Esophagus (tissue), 2 donors: ENCODE measurements at regions not wholly inside any gene's neighbourhood (a gene's known extent, or its start where the extent isn't known, plus 50 kb on each side); places are given as distances from the start of the nearest gene placed in this dataset.
"Not testable (repeated sequence)": the region's sequence is repeated elsewhere in the genome, so short reads cannot be mapped to it uniquely, and the experiment has no call there.

Experiments used
- H3K27ac ChIP-seq, 2 donors: one replicate each; pipeline ENCODE4 v1.5.1; 2013; ENCODE audit warnings: low read depth in 2 of 2, mild to moderate bottlenecking in 2 of 2, inconsistent platforms in 1 of 2, low read length in 1 of 2, moderate library complexity in 1 of 2
- H3K27me3 ChIP-seq, 2 donors: one replicate each; pipeline ENCODE4 v1.6.1; 2013; ENCODE audit warnings: low read length in 2 of 2, control low read depth in 1 of 2, mild to moderate bottlenecking in 1 of 2; ENCODE audit not compliant: insufficient read depth in 2 of 2, control insufficient read depth in 1 of 2
- H3K36me3 ChIP-seq, 2 donors: one replicate each; pipeline ENCODE4 v1.6.1; 2013; ENCODE audit warnings: low read length in 1 of 2; ENCODE audit not compliant: control insufficient read depth in 2 of 2, insufficient read depth in 2 of 2
- H3K4me1 ChIP-seq, 2 donors: one replicate each; pipeline ENCODE4 v1.6.1; 2013; ENCODE audit warnings: low read length in 1 of 2; ENCODE audit not compliant: control insufficient read depth in 2 of 2, insufficient read depth in 2 of 2
- H3K4me3 ChIP-seq, 2 donors: one replicate each; pipeline ENCODE4 v1.5.1; 2013; ENCODE audit warnings: low read length in 2 of 2, mild to moderate bottlenecking in 2 of 2, low read depth in 1 of 2, moderate library complexity in 1 of 2
- H3K9me3 ChIP-seq, 2 donors: one replicate each; pipeline ENCODE4 v1.6.1; 2013; ENCODE audit warnings: mild to moderate bottlenecking in 2 of 2, low read depth in 1 of 2, low read length in 1 of 2, moderate library complexity in 1 of 2; ENCODE audit not compliant: control insufficient read depth in 2 of 2, insufficient read depth in 1 of 2
- WGBS, 2 donors: extraction: QIAGEN DNeasy Blood & Tissue Kit; methylation state at CpG; one replicate each; pipeline ENCODE4 v1.1.7; 2013; 5-methylcytosine and 5-hydroxymethylcytosine counted together
- donor health status: healthy with polysubstance abuse.
- donor health status: Bipolar disorder and iron deficiency.

DNA sequence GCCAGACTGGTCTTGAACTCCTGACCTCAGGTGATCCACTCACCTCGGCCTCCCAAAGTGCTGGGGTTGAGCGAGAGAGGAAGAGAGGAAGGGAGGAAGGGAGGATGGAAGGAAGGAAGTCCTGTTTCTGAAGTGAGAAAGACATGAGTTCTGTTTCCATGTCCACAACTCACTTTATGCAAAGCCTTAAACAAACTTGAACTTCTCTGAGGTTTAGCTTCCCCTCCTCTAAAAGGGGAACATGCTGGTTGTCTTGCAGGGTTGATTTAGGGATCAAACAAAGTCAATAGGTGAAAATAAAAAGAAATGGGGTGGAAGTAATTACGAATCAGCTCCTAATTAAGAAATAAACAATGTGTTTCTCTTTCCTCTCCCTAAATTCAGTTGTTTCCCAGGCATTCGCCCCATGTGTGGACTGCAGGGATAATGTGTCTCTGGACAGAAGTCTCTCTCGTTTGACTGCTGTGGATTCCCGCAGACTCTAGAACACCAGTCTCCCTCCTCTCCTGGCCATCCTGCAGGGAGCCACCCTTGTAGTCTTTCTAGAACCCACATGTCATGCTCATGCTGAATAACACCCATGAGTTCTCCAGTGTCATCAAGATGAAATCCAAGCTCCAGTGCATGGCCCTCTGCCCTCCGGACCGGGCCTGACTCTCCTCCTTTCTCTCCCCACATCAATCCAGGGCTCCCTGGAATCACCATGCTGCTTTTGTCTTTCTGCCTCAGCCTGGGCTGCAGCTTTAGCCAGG, 229.3 kb upstream of the TRIB2 start:
- Histone ChIP-seq H3K36me3 (no peaks in the 10 kb centered on the region), H3K27me3 (no peaks in the 10 kb centered on the region)
- WGBS, 2 donors: 87 to 88% methylated on average over 8 of the region's 8 CpGs

GRCh38 chr2:12488352-12489318, 228.1 kb upstream of the TRIB2 start:
- H3K4me3 ChIP-seq: no peak overlapping the region
- 57 to 66% methylated on average over 12 of the region's 12 CpGs for WGBS, 2 donors
- H3K27me3 ChIP-seq: no peaks in the 10 kb centered on the region
- no peaks in the 10 kb centered on the region for H3K36me3 ChIP-seq
- H3K4me1 ChIP-seq: peaks cover 0 to 3% of the 10 kb centered on the region in 2 donors
- no peaks in the 10 kb centered on the region for H3K9me3 ChIP-seq
- H3K27ac ChIP-seq: no peak overlapping the region

More for the DNA sequence above, 229.3 kb upstream of the TRIB2 start:
- H3K4me1 ChIP-seq: peaks cover 0 to 3% of the 10 kb centered on the region in 2 donors
- H3K4me3 ChIP-seq: no peak overlapping the region
- no peak overlapping the region for H3K27ac ChIP-seq
- H3K9me3 ChIP-seq: no peaks in the 10 kb centered on the region

GRCh38 chr2:12490641-12491040, 226.1 kb upstream of the TRIB2 start:
- peaks cover 0 to 3% of the 10 kb centered on the region in 2 donors for H3K4me1 ChIP-seq
- no peaks in the 10 kb centered on the region for H3K9me3 ChIP-seq
- H3K27me3 ChIP-seq: no peaks in the 10 kb centered on the region
- WGBS, 2 donors: 53 to 77% methylated on average over 4 of the region's 4 CpGs
- no peaks in the 10 kb centered on the region for H3K36me3 ChIP-seq
- no peak overlapping the region for H3K27ac ChIP-seq
- H3K4me3 ChIP-seq: no peak overlapping the region

- H3K36me3 ChIP-seq, H3K4me1 ChIP-seq, H3K27ac ChIP-seq, H3K9me3 ChIP-seq, H3K27me3 ChIP-seq, H3K4me3 ChIP-seq: not testable (repeated sequence)
- no CpG with 5 or more reads among the region's 3 CpGs for WGBS, 2 donors
Measured at GRCh38 chr2:12492360-12492759, 224.4 kb upstream of the TRIB2 start.

DNA sequence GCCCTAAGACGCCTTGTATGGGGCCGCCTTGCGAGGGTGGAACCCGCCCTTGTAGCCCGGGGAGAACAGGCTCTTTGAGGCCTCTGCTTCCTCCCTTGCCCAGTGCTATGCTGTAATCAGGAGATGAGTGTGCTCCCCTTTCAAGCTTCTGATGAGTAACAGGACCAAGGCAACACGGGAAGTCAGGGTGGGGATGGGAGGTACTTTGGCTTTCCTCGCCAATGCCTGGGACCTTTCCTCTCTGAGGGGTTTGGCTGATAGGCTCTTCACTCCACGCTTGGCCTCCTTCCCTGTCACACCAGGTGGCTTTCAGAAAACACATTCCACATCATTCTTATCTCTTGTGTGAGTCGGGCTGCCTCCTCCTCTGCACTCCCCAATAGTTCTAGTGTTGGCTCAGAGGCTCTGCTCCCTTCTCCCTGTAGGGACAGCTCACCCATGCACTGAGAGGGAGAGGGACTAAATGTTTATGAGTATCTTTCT, 223.7 kb upstream of the TRIB2 start:
- Histone ChIP-seq H3K27ac (no peak overlapping the region), H3K4me1 (no peaks in the 10 kb centered on the region), H3K27me3 (no peaks in the 10 kb centered on the region), H3K9me3 (no peaks in the 10 kb centered on the region), H3K4me3 (no peak overlapping the region), H3K36me3 (no peaks in the 10 kb centered on the region)
- WGBS, 2 donors: 71 to 75% methylated on average over 9 of the region's 9 CpGs

DNA sequence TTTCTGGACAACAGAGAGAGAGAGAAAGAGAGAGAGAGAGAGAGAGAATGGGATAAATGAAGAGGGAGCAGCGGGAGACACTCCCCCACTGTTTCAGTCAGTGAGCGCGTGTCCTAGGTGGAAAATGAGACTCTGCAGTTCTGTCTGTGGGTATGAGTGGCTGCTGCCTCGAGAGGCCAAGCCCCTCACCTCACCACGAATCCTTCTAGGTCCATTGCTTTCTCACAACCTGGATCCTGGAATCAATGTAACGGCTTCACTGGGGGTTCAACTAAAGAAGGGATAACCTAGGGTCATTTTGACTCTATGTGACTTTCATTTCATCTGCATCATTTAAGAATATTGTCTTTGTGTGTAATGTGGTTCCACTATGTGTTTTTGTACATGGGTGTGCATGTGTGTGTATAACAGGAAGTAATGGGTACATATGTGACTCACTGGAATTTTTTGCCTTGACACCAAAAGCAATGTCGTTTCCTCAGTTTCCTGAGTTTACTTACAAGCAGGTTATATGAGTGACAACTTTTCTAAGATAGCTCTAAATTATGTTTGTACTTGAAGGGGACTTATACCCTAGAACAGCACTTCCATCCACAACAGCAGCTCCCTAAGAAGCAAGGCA, 221.4 kb upstream of the TRIB2 start:
- no peak overlapping the region for H3K27ac ChIP-seq
- no peaks in the 10 kb centered on the region for H3K36me3 ChIP-seq
- H3K4me1 ChIP-seq: no peaks in the 10 kb centered on the region
- no peaks in the 10 kb centered on the region for H3K27me3 ChIP-seq
- no peaks in the 10 kb centered on the region for H3K9me3 ChIP-seq
- WGBS, 2 donors: 85 to 87% methylated on average over 7 of the region's 7 CpGs
- H3K4me3 ChIP-seq: no peak overlapping the region

DNA sequence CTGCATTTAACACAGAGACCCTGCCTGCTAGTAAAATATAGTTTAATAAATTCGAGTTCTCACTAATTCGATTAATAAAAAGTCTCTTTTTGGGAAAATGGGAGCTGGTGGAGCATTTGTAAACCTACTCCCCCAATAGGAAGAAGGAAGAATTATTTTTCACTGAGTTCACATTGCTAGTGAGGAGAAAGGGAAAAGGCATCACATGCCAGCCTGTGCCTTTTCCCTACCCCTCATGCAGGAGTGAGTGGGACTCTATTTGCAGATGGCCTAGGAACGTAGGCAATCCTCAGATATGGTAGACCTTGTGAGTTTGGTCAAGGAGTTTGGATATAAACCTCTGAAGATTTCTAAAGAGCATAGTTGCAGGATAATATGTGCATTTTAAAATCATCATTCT, 218.4 kb upstream of the TRIB2 start:
- Histone ChIP-seq H3K4me3 (no peak overlapping the region), H3K4me1 (no peaks in the 10 kb centered on the region), H3K36me3 (no peaks in the 10 kb centered on the region), H3K27ac (no peak overlapping the region), H3K9me3 (no peaks in the 10 kb centered on the region), H3K27me3 (no peaks in the 10 kb centered on the region)
- 74 to 82% methylated on average over 3 of the region's 3 CpGs for WGBS, 2 donors

DNA sequence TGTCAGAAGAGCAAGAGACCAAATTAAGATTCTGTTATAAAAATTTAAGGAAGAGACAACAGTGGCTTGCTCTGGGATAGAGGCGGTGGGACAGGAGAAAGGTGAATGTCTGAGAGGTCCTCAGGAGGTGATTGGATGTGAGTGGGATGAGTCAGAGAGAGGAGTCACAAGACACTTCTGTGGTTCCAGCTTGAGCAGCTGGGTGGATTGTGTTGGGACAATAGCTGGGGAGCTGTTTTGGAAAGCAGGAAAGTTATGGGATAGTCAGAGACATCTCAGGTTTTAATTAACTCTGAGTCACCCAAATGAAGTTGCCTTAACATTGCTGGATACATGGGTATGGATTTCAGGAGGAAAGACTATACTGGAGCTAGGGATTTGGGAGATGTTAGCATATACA, 218.0 kb upstream of the TRIB2 start:
- Histone ChIP-seq H3K27me3 (no peaks in the 10 kb centered on the region), H3K4me3 (no peak overlapping the region), H3K9me3 (no peaks in the 10 kb centered on the region), H3K4me1 (no peaks in the 10 kb centered on the region), H3K36me3 (no peaks in the 10 kb centered on the region), H3K27ac (no peak overlapping the region)
- 92 to 96% methylated on average over 1 of the region's 1 CpG for WGBS, 2 donors

DNA sequence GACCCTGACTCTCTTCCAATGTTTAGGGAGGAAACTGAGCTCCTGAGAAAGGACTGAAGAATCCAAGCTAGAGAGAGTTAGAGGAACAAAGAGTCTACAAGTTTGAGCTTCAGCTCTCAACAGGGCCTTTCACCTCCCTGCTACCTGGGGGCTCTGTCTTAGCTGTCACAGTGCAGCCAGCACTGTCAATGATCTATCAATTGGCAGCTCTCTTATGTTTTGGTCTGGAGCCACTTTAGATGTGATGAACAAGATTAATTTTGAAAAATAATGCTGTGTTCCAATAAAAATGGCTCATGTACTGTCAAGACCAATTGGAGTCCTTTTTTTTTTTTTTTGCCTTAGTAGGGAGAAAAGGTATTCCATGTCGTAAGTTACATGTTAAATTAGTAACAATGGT, 215.8 kb upstream of the TRIB2 start:
- H3K27me3 ChIP-seq: no peaks in the 10 kb centered on the region
- peak overlapping the region in 1 of 2 donors; percentile 21 for H3K27ac ChIP-seq
- no peak overlapping the region for H3K4me3 ChIP-seq
- no peaks in the 10 kb centered on the region for H3K4me1 ChIP-seq
- no peaks in the 10 kb centered on the region for H3K9me3 ChIP-seq
- 84 to 95% methylated on average over 1 of the region's 1 CpG for WGBS, 2 donors
- no peaks in the 10 kb centered on the region for H3K36me3 ChIP-seq
